ENCODE measurements at regions not wholly inside any gene's neighbourhood (a gene's known extent, or its start where the extent isn't known, plus 50 kb on each side); places are given as distances from the start of the nearest gene placed in this dataset.

DNA sequence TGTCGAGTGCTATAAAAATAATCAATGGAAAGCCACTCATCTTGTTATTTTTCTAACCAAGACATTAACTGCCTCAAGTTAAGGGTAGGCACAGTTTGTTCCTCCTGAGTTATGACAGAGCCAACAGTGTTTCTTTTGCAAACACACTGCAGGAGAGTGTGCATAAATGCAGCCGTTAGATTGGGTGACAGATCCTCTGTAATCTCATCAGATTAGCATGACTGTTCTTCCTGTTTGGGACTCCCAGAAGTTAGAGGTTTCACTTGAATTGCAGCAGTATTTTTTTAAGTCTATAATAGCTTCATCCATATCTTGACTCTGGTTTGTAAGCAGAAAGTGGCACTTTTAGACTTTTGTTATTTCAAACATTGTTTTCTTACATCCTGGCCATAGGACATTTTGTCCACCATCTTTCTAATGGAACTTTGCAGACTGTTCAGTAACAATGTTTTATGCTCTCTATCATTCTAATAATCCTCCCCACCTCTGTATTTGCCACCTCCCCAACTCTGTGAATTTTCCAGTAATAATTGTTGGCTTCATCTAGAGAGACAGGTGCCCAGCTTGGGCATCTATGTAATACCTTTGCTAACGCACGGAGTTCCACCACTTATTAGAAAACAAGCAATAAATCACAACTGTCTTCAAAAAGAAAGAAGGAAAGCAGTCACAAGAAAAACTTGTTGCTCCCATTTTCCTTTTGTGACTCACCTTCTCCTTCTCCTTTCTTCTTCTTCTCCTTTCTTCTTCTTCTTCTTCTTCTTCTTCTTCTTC is 560.0 kb downstream of the ADCYAP1 start:
- intact Hi-C loops (cut with DNase I): no loop called here
- WGBS (ENCODE audit: insufficient coverage, low coverage, low lambda C conversion rate, missing lambda C conversion rate): 37% methylated on average over 4 of the region's 4 CpGs
- Histone ChIP-seq H3K27ac (no peak overlapping the region), H3K36me3 (no peaks in the 10 kb centered on the region), H3K4me1 (no peaks in the 10 kb centered on the region), H3K4me3 (no peak overlapping the region), H3K9me3 (no peaks in the 10 kb centered on the region), H3K27me3 (no peaks in the 10 kb centered on the region)
- DNase-seq: no peak
- ATAC-seq: no peak
- TF ChIP-seq, protein P1, sequence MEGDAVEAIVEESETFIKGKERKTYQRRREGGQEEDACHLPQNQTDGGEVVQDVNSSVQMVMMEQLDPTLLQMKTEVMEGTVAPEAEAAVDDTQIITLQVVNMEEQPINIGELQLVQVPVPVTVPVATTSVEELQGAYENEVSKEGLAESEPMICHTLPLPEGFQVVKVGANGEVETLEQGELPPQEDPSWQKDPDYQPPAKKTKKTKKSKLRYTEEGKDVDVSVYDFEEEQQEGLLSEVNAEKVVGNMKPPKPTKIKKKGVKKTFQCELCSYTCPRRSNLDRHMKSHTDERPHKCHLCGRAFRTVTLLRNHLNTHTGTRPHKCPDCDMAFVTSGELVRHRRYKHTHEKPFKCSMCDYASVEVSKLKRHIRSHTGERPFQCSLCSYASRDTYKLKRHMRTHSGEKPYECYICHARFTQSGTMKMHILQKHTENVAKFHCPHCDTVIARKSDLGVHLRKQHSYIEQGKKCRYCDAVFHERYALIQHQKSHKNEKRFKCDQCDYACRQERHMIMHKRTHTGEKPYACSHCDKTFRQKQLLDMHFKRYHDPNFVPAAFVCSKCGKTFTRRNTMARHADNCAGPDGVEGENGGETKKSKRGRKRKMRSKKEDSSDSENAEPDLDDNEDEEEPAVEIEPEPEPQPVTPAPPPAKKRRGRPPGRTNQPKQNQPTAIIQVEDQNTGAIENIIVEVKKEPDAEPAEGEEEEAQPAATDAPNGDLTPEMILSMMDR (IDR thresholded peaks at IDR 0.05): no peak
- no peak for TF ChIP-seq POLR2A (IDR thresholded peaks at IDR 0.05)

- no peak for DNase-seq
- intact Hi-C loops (cut with DNase I): no loop called here
- Histone ChIP-seq H3K27me3 (no peaks in the 10 kb centered on the region), H3K9me3 (no peaks in the 10 kb centered on the region), H3K4me3 (no peak overlapping the region), H3K36me3 (no peaks in the 10 kb centered on the region), H3K27ac (no peak overlapping the region), H3K4me1 (no peaks in the 10 kb centered on the region)
- WGBS (ENCODE audit: insufficient coverage, low coverage, low lambda C conversion rate, missing lambda C conversion rate): 78% methylated on average over 3 of the region's 3 CpGs
- TF ChIP-seq, protein P1 (IDR thresholded peaks at IDR 0.05): no peak
- ATAC-seq: no peak
These were observed 561.4 kb downstream of the ADCYAP1 start for GRCh38 chr18:1466035-1466434.

- no peak overlapping the region for H3K27ac ChIP-seq
- WGBS (ENCODE audit: insufficient coverage, low coverage, low lambda C conversion rate, missing lambda C conversion rate): 50% methylated on average over 5 of the region's 5 CpGs
- no peaks in the 10 kb centered on the region for H3K36me3 ChIP-seq
- no peaks in the 10 kb centered on the region for H3K4me1 ChIP-seq
- intact Hi-C loops (cut with DNase I): no loop called here
- ATAC-seq: no peak
- TF ChIP-seq, protein P1 (IDR thresholded peaks at IDR 0.05): no peak
- TF ChIP-seq POLR2A (IDR thresholded peaks at IDR 0.05): no peak
- DNase-seq: no peak
- no peaks in the 10 kb centered on the region for H3K9me3 ChIP-seq
- no peaks in the 10 kb centered on the region for H3K27me3 ChIP-seq
- no peak overlapping the region for H3K4me3 ChIP-seq
These were observed 562.8 kb downstream of the ADCYAP1 start for GRCh38 chr18:1467461-1467964.

DNA sequence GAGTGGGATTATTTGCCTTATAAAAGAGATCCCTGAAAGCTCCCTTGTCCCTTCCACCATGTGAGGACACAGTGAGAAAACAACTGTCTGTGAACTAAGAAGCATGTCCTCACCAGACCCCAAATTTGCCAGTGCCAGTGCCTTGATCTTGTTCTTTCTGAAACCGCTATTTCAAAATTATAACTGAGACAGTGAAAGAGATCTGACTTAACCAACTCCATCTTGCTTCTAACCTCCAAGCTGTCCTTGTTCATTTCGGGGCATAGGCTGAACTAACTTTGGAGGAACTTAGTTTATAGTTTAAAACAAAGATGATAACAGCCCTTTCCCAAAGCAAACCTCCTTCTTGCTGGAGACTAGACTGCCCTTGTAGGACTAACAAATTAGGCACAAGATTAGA is 563.9 kb downstream of the ADCYAP1 start:
- DNase-seq: no peak
- 78% methylated on average over 2 of the region's 2 CpGs for WGBS (ENCODE audit: insufficient coverage, low coverage, low lambda C conversion rate, missing lambda C conversion rate)
- no peak for ATAC-seq

More for the DNA sequence above, 563.9 kb downstream of the ADCYAP1 start:
- no peak overlapping the region for H3K27ac ChIP-seq
- TF ChIP-seq, protein P1 (IDR thresholded peaks at IDR 0.05): no peak
- no peak for TF ChIP-seq POLR2A (IDR thresholded peaks at IDR 0.05)
- H3K27me3 ChIP-seq: no peaks in the 10 kb centered on the region
- no peaks in the 10 kb centered on the region for H3K36me3 ChIP-seq
- H3K4me3 ChIP-seq: no peak overlapping the region
- intact Hi-C loops (cut with DNase I): no loop called here
- no peaks in the 10 kb centered on the region for H3K4me1 ChIP-seq
- H3K9me3 ChIP-seq: no peaks in the 10 kb centered on the region

All from right lobe of liver (tissue), 6 donors.